CD14-positive monocyte (primary cell): ENCODE measurements at regions not wholly inside any gene's neighbourhood (a gene's known extent, or its start where the extent isn't known, plus 50 kb on each side); places are given as distances from the start of the nearest gene placed in this dataset.

Experiments used
- DNase-seq, 3 donors: peaks; one replicate each; pipeline ENCODE4 v3.0.0-alpha.2; 2011 to 2022
- H2AFZ ChIP-seq: 2 replicates; pipeline ENCODE4 v1.6.0; 2012; ENCODE audit warnings: mild to moderate bottlenecking, low read depth, low read length, inconsistent platforms; ENCODE audit not compliant: insufficient read depth, poor library complexity, severe bottlenecking
- H3K27ac ChIP-seq, 2 donors: 1 replicate in 1 of 2; 2 replicates in 1 of 2; pipeline ENCODE4 v1.5.1; 2012 to 2013; ENCODE audit warnings: low read length in 2 of 2, control low read depth in 1 of 2, inconsistent platforms in 1 of 2, low read depth in 1 of 2, mild to moderate bottlenecking in 1 of 2
- H3K27me3 ChIP-seq, 2 donors: one replicate each; pipeline versions ENCODE4 v1.6.0 to v1.6.1; 2011 to 2013; ENCODE audit warnings: low read length in 2 of 2; ENCODE audit not compliant: control insufficient read depth in 2 of 2, insufficient read depth in 2 of 2
- H3K36me3 ChIP-seq, 2 donors: replicated peaks in 1 of 2; 1 replicate in 1 of 2; 2 replicates in 1 of 2; pipeline versions ENCODE4 v1.5.1 to v1.6.1; 2012 to 2013; ENCODE audit warnings: low read length in 2 of 2, control low read depth in 1 of 2, inconsistent platforms in 1 of 2, mild to moderate bottlenecking in 1 of 2; ENCODE audit not compliant: insufficient read depth in 2 of 2, control insufficient read depth in 1 of 2
- H3K4me1 ChIP-seq, 2 donors: 1 replicate in 1 of 2; 2 replicates in 1 of 2; pipeline versions ENCODE4 v1.5.1 to v1.6.1; 2012 to 2013; ENCODE audit warnings: low read length in 2 of 2, control low read depth in 1 of 2, inconsistent platforms in 1 of 2, mild to moderate bottlenecking in 1 of 2, moderate library complexity in 1 of 2; ENCODE audit not compliant: insufficient read depth in 2 of 2, control insufficient read depth in 1 of 2
- H3K4me2 ChIP-seq: replicated peaks from 2 replicates; pipeline ENCODE3; 2012; ENCODE audit warnings: low read length, moderate library complexity, mild to moderate bottlenecking; ENCODE audit not compliant: poor library complexity, severe bottlenecking; ENCODE audit errors: extremely low read depth
- H3K4me3 ChIP-seq, 3 experiments: fragments of 200-600 bp in 1 of 3; sonication (generic) in 1 of 3; replicated peaks in 1 of 3; 1 replicate in 2 of 3; 2 replicates in 1 of 3; pipeline ENCODE4 v1.5.1; 2011 to 2013; ENCODE audit warnings: low read length in 3 of 3, mild to moderate bottlenecking in 3 of 3, control low read depth in 2 of 3, low read depth in 2 of 3, inconsistent platforms in 1 of 3, moderate library complexity in 1 of 3
- H3K79me2 ChIP-seq: 2 replicates; pipeline ENCODE4 v1.6.0; 2012; ENCODE audit warnings: mild to moderate bottlenecking, control low read depth, inconsistent platforms, low read length, moderate library complexity; ENCODE audit not compliant: insufficient read depth
- H3K9ac ChIP-seq: 2 replicates; pipeline ENCODE4 v1.6.0; 2017; ENCODE audit warnings: low read length, mild to moderate bottlenecking; ENCODE audit not compliant: insufficient read depth, poor library complexity, severe bottlenecking
- H3K9me3 ChIP-seq, 2 donors: replicated peaks in 1 of 2; 1 replicate in 1 of 2; 2 replicates in 1 of 2; pipeline versions ENCODE4 v1.5.1 to v1.6.1; 2012 to 2013; ENCODE audit warnings: low read length in 2 of 2, control low read depth in 1 of 2; ENCODE audit not compliant: control insufficient read depth in 1 of 2, insufficient read depth in 1 of 2
- H4K20me1 ChIP-seq: 2 replicates; pipeline ENCODE4 v1.6.0; 2012; ENCODE audit warnings: mild to moderate bottlenecking, low read length, control low read depth, moderate library complexity; ENCODE audit not compliant: insufficient read depth
- H3K27ac Mint-ChIP-seq, 7 donors: one replicate each; pipeline ENCODE4 v1.8.0; 2020; ENCODE audit warnings: mild to moderate bottlenecking in 7 of 7, mixed read lengths in 7 of 7, moderate library complexity in 6 of 7, inconsistent platforms in 2 of 7
- H3K27me3 Mint-ChIP-seq, 3 donors: one replicate each; pipeline ENCODE4 v1.8.0; 2021 to 2022; ENCODE audit warnings: low read depth in 3 of 3, mild to moderate bottlenecking in 3 of 3, mixed read lengths in 3 of 3, moderate library complexity in 3 of 3, inconsistent platforms in 1 of 3
- H3K36me3 Mint-ChIP-seq, 2 donors: one replicate each; pipeline ENCODE4 v1.8.0; 2020; ENCODE audit warnings: mixed read lengths in 2 of 2, inconsistent platforms in 1 of 2, mild to moderate bottlenecking in 1 of 2
- H3K4me1 Mint-ChIP-seq: one replicate; pipeline ENCODE4 v1.8.0; 2020; ENCODE audit warnings: mild to moderate bottlenecking, mixed read lengths
- H3K4me3 Mint-ChIP-seq, 2 donors: one replicate each; pipeline ENCODE4 v1.8.0; 2020; ENCODE audit warnings: mild to moderate bottlenecking in 2 of 2, mixed read lengths in 2 of 2, moderate library complexity in 1 of 2
- H3K9me3 Mint-ChIP-seq, 7 donors: one replicate each; pipeline ENCODE4 v1.8.0; 2020 to 2022; ENCODE audit warnings: mixed read lengths in 7 of 7, mild to moderate bottlenecking in 6 of 7, moderate library complexity in 6 of 7, inconsistent platforms in 2 of 7
- WGBS: methylation state at CpG from one replicate; pipeline ENCODE4 v1.1.5; 2013; ENCODE audit warnings: missing lambda C conversion rate; ENCODE audit not compliant: insufficient coverage; 5-methylcytosine and 5-hydroxymethylcytosine counted together
- intact Hi-C, 2 donors: fragments of 100-400 bp; cut with micrococcal nuclease; formaldehyde crosslinking; loops; one replicate each; pipeline versions ENCODE4 v1.15.0 to v1.15.1; 2023
- TF ChIP-seq, protein P1 (sequence below): fragments of 200-600 bp; IDR thresholded peaks from one replicate; pipeline ENCODE4 v1.8.0; 2022; ENCODE audit warnings: antibody characterized with exemption, mild to moderate bottlenecking

DNA sequence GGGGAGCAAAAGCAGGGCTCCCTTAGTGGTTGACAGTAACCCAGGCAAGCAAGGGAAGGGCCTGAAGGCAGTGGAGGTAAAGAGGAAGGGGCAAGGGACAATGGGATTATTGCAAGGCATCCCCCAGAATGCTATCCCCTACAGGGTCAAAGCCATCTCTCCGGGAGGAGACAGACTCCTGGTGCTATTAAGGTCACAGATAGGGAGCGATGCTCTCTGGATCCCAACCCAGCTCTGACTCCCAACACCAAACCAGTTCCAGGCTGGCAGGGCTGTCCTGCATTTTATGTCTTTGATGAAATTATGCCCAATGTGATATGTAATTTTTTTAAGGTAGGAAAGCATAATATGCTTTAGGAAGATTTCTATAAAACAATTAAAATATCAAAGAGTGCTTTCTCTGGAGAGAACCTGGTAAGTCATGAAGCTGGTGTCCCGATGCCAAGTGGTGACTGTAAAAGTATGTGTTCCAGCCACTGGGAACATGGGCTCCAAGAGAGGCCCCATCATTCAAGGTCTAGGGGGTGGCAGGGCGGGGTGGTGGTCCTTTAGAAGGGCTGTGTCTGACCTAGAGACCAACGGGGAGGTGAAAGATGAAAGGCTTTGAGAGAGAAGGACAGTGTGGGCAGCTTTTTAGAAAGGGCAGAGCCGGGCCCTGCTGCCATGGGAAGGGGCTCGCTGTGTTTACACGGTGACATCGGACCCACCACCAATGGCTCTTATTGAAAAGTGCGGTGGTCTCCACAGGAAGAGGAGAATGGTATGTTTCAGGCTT lies 276.5 kb downstream of the CDC5L start:
- Mint-ChIP-seq H3K27ac (no peak overlapping the region), H3K36me3 (no peaks in the 10 kb centered on the region), H3K9me3 (no peaks in the 10 kb centered on the region), H3K4me3 (no peak overlapping the region), H3K27me3 (peaks cover 0 to 4% (median 1%) of the 10 kb centered on the region in 3 donors), H3K4me1 (no peaks in the 10 kb centered on the region)
- no peak for DNase-seq
- TF ChIP-seq, protein P1, sequence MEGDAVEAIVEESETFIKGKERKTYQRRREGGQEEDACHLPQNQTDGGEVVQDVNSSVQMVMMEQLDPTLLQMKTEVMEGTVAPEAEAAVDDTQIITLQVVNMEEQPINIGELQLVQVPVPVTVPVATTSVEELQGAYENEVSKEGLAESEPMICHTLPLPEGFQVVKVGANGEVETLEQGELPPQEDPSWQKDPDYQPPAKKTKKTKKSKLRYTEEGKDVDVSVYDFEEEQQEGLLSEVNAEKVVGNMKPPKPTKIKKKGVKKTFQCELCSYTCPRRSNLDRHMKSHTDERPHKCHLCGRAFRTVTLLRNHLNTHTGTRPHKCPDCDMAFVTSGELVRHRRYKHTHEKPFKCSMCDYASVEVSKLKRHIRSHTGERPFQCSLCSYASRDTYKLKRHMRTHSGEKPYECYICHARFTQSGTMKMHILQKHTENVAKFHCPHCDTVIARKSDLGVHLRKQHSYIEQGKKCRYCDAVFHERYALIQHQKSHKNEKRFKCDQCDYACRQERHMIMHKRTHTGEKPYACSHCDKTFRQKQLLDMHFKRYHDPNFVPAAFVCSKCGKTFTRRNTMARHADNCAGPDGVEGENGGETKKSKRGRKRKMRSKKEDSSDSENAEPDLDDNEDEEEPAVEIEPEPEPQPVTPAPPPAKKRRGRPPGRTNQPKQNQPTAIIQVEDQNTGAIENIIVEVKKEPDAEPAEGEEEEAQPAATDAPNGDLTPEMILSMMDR: no peak
- H3K4me3 ChIP-seq: no peak overlapping the region
- no peaks in the 10 kb centered on the region for H4K20me1 ChIP-seq
- H2AFZ ChIP-seq: no peak overlapping the region
- no peaks in the 10 kb centered on the region for H3K36me3 ChIP-seq
- no peaks in the 10 kb centered on the region for H3K9me3 ChIP-seq
- intact Hi-C loops: no loop called here
- H3K4me2 ChIP-seq: no peak overlapping the region
- no peaks in the 10 kb centered on the region for H3K79me2 ChIP-seq
- H3K4me1 ChIP-seq: no peaks in the 10 kb centered on the region
- H3K27ac ChIP-seq: no peak overlapping the region
- no peaks in the 10 kb centered on the region for H3K27me3 ChIP-seq
- H3K9ac ChIP-seq: no peak overlapping the region
- WGBS: 60% methylated on average over 2 of the region's 10 CpGs

DNA sequence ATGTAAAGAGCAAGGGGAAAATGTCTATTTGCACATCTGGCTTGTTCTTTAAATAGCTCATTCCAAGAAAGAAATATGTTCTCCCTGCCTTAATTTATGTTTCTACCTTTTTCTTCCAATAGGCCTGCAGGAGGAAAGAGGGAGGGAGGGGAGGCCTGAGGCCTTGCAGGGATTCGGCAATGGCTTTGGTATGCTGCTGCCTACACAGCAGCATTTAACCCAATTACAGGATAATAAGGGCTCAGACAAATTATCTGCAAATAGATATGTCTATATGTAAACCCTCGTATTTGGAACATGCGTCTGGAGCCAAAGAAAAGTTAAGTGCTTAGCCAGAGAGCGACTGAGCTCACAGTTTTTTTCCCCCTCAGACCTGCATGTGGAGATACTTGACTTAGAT lies 277.2 kb downstream of the CDC5L start:
- Histone ChIP-seq H2AFZ (no peak overlapping the region), H3K4me2 (no peak overlapping the region), H3K79me2 (no peaks in the 10 kb centered on the region), H3K9ac (no peak overlapping the region), H3K4me1 (no peaks in the 10 kb centered on the region), H3K27me3 (no peaks in the 10 kb centered on the region), H3K9me3 (no peaks in the 10 kb centered on the region), H3K27ac (no peak overlapping the region), H4K20me1 (no peaks in the 10 kb centered on the region), H3K36me3 (no peaks in the 10 kb centered on the region), H3K4me3 (no peak overlapping the region)
- H3K36me3 Mint-ChIP-seq: no peaks in the 10 kb centered on the region
- H3K4me1 Mint-ChIP-seq: no peaks in the 10 kb centered on the region
- no peaks in the 10 kb centered on the region for H3K9me3 Mint-ChIP-seq
- no peak overlapping the region for H3K4me3 Mint-ChIP-seq
- peaks cover 0 to 4% (median 1%) of the 10 kb centered on the region in 3 donors for H3K27me3 Mint-ChIP-seq
- no peak for DNase-seq
- WGBS: no CpG with 5 or more reads among the region's 4 CpGs
- H3K27ac Mint-ChIP-seq: no peak overlapping the region
- intact Hi-C loops: no loop called here
- TF ChIP-seq, protein P1: no peak
